ENCODE measurements at regions not wholly inside any gene's neighbourhood (a gene's known extent, or its start where the extent isn't known, plus 50 kb on each side); places are given as distances from the start of the nearest gene placed in this dataset.

DNA sequence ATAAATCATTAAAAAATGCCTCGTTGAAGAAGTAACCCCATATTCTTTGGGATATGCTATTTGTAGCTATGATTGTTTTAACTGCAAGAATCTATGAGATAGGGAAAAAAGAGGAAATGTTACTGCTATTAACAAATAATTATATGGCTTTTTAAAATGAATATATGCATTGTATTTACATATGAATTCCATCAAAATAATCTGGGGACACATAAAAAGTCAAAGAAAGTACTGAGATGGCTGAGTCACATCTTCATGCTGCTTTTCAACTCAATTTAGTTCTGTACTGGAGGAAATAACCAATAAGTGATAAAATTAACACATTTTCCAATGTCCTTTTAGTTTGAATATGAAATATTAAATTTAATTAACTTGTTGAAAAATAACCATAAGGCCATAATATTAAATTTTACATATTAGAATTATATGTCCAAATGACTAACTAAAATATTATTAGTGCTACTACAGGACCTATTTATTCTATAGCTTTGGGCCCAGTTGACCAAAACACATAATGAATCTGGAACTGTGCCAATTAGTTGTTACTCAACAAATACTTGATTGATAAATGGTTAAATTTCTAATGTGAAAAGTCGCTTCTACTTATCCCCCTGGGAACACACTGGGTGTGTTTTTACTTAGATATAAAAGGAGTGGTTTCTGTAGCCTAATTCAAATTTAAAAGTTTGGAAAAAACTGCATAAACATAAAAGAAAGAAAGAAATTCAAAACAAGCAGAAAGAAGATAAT, 214.6 kb upstream of the PFKP start:
- no peak for DNase-seq
- in situ Hi-C loops (cut with HindIII; ENCODE audit: low pct_ligation_motif_present, low sequenced_read_pairs): no loop called here

DNA sequence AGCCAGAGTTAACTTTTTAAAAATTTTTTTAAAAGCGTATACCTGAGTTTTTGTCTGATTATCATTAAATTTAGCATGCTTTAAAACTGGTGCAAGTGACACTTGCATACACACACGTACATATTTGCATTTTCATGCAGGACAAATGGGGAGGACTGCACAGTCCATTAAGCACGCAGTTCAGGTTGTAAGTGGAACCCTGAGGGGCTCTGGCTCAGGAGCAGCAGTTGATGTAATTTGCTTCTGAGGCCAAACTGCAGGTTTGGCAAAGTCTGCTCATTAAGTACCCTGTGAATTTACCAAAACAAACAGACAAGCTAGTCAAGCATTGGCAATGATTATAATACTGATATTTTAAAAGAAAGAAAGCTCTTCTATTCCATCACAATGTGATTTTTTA, 215.8 kb upstream of the PFKP start:
- TF ChIP-seq, protein P1, sequence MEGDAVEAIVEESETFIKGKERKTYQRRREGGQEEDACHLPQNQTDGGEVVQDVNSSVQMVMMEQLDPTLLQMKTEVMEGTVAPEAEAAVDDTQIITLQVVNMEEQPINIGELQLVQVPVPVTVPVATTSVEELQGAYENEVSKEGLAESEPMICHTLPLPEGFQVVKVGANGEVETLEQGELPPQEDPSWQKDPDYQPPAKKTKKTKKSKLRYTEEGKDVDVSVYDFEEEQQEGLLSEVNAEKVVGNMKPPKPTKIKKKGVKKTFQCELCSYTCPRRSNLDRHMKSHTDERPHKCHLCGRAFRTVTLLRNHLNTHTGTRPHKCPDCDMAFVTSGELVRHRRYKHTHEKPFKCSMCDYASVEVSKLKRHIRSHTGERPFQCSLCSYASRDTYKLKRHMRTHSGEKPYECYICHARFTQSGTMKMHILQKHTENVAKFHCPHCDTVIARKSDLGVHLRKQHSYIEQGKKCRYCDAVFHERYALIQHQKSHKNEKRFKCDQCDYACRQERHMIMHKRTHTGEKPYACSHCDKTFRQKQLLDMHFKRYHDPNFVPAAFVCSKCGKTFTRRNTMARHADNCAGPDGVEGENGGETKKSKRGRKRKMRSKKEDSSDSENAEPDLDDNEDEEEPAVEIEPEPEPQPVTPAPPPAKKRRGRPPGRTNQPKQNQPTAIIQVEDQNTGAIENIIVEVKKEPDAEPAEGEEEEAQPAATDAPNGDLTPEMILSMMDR (IDR thresholded peaks at IDR 0.05; ENCODE audit: low read depth, low read length, missing control alignments): no peak

More for the DNA sequence above, 214.6 kb upstream of the PFKP start:
- Histone ChIP-seq H3K4me3 (ENCODE audit: low read depth, low read length) (no peak overlapping the region), H3K27me3 (replicated peaks) (no peaks in the 10 kb centered on the region), H3K27ac (no peak overlapping the region), H3K36me3 (replicated peaks) (no peaks in the 10 kb centered on the region)
- TF ChIP-seq, protein P1 (IDR thresholded peaks at IDR 0.05; ENCODE audit: low read depth, low read length, missing control alignments): no peak

DNA sequence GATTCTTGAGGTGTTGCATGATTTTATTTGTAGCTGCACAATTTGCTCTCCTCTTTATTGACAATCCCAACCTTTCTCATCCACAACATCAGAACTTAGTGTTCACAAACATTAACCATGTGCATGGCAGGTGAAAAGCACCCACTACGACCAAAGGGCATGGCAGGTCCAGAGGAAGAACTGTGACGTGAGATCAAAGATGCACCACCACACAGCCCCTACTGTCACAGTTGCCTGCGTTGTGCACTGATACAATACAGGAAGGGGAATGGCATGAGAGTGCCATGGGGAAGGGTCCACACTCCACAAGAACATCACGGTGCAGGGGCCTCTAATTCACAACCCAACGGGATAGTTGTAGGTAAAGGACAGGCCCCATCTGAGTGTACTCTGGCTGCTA, 217.1 kb upstream of the PFKP start:
- H3K27me3 ChIP-seq (replicated peaks): no peaks in the 10 kb centered on the region
- H3K36me3 ChIP-seq (replicated peaks): no peaks in the 10 kb centered on the region
- no peak for DNase-seq
- H3K27ac ChIP-seq: no peak overlapping the region
- in situ Hi-C loops (cut with HindIII; ENCODE audit: low pct_ligation_motif_present, low sequenced_read_pairs): no loop called here
- H3K4me3 ChIP-seq (ENCODE audit: low read depth, low read length): no peak overlapping the region
- TF ChIP-seq, protein P1 (IDR thresholded peaks at IDR 0.05; ENCODE audit: low read depth, low read length, missing control alignments): no peak

More for the DNA sequence above, 215.8 kb upstream of the PFKP start:
- in situ Hi-C loops (cut with HindIII; ENCODE audit: low pct_ligation_motif_present, low sequenced_read_pairs): no loop called here
- Histone ChIP-seq H3K4me3 (ENCODE audit: low read depth, low read length) (no peak overlapping the region), H3K27ac (no peak overlapping the region), H3K27me3 (replicated peaks) (no peaks in the 10 kb centered on the region), H3K36me3 (replicated peaks) (no peaks in the 10 kb centered on the region)
- DNase-seq: no peak

DNA sequence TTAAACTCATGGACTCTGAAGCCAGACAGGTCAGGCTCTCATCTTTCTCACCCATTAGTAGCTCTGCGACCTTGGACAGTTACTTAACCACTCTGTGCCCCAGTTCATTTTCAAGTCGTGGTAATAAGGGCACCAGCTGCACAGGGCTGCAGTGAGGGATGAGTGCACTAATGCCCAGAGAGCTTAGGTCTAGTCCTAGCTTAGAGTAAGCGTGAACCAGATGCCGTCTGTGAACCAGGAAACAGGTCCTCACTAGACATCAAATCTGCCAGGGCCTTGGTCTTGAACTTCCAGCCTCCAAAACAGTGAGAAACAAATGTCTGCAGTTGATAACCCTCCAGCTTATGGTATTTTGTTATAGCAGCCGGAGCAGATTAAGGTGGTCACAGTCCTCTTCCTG, 222.4 kb upstream of the PFKP start:
- Histone ChIP-seq H3K36me3 (replicated peaks) (no peaks in the 10 kb centered on the region), H3K4me3 (ENCODE audit: low read depth, low read length) (no peak overlapping the region), H3K27me3 (replicated peaks) (no peaks in the 10 kb centered on the region), H3K27ac (no peak overlapping the region)
- TF ChIP-seq, protein P1 (IDR thresholded peaks at IDR 0.05; ENCODE audit: low read depth, low read length, missing control alignments): no peak
- in situ Hi-C loops (cut with HindIII; ENCODE audit: low pct_ligation_motif_present, low sequenced_read_pairs): no loop called here
- no peak for DNase-seq

DNA sequence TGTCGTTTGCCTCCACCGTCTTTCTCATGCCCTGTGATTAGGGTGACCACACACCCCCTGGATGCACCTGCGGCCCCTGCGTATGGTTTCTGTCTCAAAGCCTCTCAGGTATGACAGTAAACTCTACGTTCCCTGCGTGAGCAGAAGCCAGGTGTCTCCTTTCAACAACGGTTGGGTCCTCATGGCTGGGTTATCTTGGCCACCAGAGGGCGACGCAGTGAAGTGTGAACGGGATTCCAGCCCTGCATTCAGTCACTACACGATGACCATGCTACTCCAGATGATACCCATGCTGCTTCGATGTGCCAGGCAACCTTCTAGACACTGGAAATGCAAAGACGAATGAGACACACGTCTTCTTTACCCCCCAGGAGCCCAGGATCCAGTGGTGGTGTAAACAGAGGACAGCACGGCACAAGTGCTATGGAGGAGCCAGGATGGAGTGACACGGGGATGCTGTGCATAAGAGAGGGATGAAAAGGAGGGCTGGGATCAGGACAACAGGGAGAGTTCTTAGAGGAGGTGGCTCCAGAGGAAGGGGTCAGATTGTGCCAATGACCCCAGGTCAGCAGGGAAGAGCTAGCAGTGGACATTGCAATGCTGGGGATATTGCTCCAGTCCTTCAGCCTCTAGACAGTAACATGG, 228.1 kb upstream of the PFKP start:
- Histone ChIP-seq H3K36me3 (replicated peaks) (no peaks in the 10 kb centered on the region), H3K4me3 (ENCODE audit: low read depth, low read length) (no peak overlapping the region), H3K27me3 (replicated peaks) (no peaks in the 10 kb centered on the region), H3K27ac (no peak overlapping the region)
- in situ Hi-C loops (cut with HindIII; ENCODE audit: low pct_ligation_motif_present, low sequenced_read_pairs): no loop called here
- TF ChIP-seq, protein P1 (IDR thresholded peaks at IDR 0.05; ENCODE audit: low read depth, low read length, missing control alignments): peak; percentile 55
- DNase-seq: no peak

Measured in brain microvascular endothelial cell (primary cell).